ENCODE measurements at regions not wholly inside any gene's neighbourhood (a gene's known extent, or its start where the extent isn't known, plus 50 kb on each side); places are given as distances from the start of the nearest gene placed in this dataset.
A peak's percentile ranks its signal among the peaks of the same experiment; 100 is the strongest.

DNA sequence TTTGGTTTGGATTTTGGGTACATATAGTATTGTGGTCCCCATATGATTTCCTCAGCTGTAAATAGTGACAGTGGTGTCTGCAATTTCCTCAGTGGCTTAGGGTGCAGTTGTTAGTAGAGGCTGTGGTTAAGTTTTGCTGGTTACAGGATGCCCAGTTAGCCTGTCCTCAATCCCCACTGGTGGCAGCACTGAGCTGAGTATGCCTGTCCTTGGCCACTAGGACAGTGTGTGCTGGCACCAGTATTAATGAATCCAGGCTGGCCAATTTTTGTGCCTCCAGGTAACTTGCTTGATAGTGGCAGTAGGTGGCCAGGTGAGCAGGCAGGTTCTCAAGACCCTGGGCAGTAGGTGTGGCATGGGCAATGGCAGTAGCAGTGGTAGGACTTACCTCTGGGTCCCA is 973.1 kb downstream of the TMEM182 start:
- DNase-seq (ENCODE audit: low read depth), result no peak

DNA sequence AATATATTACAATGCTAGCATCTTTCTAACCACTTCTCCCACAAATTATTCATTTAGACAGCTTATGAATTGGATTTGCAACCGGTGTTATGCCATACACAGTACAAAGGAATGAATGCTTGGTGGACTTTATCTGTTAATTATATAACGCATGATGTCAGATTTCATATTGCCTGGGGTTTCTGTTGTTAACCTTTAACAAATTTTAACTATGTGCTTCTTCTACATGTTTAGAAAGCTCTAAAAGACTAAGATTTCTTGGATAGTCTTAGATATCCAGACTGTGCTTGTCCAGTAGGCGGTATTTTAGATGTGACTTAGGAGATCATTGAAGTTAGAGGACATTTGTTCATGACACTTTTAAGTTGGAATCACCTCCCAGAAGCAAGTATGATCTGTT is 976.3 kb downstream of the TMEM182 start:
- DNase-seq (ENCODE audit: low read depth), result no peak

DNA sequence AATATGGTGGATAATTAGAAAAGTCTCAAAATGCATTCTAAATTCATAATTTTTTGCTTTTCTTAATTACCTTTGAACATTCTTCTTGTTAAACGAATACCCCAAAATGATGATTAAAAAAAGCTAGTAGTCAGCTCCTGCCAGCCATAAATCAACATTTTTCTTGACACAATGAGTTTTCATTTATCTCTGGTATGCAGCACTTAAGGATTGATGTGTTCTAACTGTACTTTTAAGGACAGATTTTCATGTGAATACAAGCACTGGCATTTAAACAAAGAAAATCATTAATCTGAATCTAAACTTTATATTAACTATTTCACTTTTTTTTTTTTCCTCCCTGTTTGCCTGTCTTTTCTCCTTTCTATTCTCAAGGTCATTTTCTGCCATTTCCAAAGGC is 976.8 kb downstream of the TMEM182 start:
- DNase-seq (ENCODE audit: low read depth), result no peak

DNA sequence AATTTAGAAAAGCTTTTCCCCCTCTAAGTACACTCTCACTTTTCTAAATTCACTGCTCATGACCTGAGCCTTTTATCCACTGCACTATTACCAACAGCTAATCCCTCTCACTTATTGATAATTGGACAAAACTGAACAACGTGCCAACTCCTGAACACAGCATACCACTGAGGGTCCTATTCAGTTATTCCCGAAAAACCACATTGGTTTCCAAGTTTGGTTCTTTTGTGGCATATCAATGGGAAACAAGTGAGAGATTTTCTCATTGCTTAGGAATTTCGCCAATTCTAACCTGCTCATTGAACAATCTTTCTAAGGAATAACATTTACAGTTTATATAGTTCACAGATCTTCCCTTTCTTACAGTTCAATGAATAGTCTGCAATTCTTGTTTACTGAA is 977.4 kb downstream of the TMEM182 start:
- DNase-seq (ENCODE audit: low read depth), result no peak

DNA sequence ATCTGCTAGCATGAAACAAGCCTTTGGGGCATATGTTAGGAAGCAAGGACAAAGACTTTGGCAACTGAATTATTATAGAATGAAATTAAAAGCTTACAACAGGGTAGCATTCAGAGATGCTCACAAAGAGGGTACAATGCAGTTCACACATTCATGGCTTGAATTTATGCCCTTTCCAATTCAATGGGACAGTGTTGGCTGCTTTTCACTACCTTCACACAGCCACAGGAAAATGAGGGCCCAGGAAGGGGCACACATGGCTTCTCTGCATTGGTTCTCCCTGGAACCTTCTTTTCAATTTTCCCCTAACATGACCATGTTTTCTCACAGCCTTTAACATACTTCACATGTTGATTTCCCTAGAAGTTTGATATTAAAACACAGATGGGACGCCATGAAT is 978.1 kb downstream of the TMEM182 start:
- no peak for DNase-seq (ENCODE audit: low read depth)

DNA sequence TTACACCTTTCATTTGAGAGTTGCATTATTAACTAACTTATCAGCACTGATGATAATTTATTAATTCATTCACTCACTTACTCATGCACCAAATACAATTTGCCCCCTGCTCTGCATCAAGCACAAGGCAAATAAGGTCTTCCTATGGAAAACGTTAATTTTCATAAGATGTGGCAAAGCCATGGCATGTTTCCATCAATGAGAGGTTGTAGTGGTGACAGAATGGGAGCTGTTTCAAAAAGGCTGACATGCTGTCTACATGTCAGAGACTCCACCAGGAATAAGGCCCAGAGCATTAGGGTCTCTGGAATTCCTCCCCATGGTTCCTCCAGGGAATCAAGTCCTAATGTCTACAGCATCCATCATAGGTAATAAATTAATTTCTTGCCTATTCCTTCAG is 978.8 kb downstream of the TMEM182 start:
- DNase-seq (ENCODE audit: low read depth), result no peak

DNA sequence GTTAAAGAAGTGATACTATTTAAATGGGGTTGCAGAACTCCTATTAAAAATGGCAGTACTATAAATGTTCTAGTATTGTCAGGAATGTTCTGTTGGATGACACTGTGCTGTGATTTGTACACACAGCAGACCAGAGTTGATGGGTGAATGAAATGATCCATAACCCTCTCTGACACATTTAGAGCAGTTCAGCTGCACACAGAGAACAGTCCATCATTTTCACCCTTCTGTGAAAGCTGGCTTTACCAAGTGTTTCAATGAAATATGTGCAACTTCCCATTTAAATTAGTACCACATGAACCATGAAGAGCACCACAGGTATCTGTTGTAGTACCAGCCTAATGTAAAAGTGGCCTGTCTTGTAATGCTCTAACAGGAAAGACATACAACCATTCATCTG is 981.4 kb downstream of the TMEM182 start:
- DNase-seq (ENCODE audit: low read depth), result no peak

DNA sequence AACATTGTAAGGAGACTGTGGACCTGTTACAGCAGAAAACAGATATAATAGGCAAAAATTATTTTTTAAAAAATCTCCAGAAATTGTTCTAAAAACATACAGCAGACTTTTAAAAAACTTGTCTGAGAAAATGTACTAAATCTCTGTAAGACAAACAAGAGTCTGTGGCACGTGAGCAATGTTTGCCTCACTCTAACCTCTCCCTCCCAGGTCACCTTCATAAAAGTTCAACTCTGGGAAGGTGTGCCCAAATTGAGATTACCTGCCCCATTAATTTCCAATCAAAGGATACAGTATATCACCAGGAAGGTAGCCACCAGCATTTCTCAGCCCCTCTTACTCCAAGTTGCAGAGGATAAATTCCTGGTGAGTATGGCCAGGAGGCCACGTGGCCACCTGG is 992.7 kb downstream of the TMEM182 start:
- DNase-seq (ENCODE audit: low read depth), result no peak

DNA sequence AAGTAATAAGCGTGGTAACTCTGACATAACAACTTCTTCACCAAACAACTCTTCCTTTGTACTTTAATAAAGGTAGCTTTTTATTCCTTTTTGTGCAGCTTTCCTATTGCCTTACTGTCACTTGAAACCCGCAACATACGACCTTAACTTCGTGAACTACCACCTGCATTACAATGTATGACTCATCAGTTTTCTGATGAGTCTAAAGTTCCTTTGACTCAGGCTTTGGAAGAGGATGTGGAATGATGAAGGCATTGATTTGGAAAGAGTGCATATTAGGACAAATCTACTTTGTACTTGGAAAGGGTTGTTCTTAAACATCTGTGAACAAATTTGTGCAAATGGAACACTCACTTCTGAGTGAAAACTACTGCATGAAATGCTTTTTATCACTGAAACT is 1012.1 kb downstream of the TMEM182 start:
- no peak for DNase-seq (ENCODE audit: low read depth)

DNA sequence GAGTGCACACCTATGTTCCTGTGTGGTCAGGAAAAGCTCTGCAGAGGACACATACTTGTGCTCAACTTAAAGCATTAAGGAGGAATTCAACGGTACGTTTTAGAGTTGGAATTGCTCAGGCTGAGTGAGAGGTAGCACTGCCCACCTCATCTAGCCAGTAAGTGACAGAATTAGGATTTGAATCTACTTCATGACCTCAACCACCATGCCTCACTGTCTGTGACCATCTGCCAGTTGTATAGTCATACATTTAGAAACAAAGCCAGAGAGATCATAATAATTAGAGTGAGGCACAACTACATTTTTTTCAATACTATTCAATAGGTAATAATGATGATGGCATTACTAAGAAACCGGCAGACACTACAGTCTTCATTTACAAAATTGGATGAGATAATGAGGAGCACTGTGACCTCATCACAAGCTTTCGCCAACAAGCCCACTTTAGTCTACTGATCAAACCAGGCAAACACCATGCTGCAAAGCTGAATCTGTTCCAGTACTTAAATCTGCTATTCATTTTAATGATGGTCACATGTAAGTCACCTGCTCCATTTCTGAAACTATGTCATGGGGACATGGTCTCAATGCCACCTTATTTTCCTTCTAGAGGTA is 1018.4 kb downstream of the TMEM182 start:
- no peak for DNase-seq (ENCODE audit: low read depth)

DNA sequence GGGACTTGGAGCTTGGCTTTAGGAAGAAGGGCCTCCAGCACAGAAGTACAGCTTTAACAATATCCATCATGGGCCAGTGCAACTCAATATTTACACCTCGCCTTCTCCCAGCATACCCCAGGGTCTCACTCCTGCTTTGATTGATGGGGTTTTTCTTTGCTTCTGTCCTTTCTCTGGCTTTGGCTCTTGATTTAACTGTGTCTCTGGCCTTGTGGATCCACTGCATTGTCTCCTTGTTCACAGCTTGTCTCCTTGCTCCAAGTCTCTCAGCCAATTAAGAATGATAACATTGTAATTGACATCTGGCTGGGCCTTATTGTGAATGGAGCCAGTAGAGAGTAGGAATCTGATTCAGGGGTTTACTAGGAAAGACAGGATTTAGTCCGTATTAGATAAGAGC is 1019.5 kb downstream of the TMEM182 start:
- DNase-seq (ENCODE audit: low read depth), result no peak

DNA sequence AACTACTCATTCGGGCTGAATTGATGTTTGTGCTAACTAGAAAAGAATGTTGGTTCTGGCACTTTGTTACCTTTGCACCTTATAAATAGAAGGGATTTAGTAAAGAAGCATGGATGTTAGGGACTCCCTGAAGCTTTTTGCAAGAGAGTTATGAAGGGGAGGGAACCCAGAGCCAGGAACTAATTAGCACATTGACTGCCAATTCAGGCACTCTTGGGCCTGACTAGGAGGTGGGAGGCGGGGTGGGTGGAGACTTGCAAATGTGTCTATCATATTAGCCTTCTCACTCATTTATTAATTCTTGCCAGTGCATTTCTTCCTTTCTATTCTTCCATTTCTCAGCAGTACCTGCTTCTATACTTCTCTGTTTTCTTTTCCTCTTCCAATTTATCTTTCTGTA is 1022.4 kb downstream of the TMEM182 start:
- no peak for DNase-seq (ENCODE audit: low read depth)

DNA sequence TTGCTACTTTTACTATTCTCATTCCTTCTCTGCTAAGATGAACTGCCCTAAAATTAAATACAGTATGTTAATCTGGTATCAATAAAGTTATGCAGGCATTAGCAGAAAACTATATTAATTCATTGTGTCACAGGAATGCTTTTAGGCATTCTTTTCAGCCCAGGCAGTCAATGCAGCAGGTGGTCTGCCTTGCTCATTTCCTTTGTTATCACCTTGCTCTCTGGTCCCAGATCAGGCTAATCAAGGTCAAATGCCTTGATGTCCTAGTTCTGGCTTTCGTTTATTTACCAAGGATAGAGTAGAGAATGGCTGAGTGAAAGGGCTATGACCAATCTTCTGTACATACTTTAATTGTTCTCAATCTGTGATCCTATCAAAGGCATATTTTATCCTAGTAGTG is 1023.6 kb downstream of the TMEM182 start:
- no peak for DNase-seq (ENCODE audit: low read depth)

DNA sequence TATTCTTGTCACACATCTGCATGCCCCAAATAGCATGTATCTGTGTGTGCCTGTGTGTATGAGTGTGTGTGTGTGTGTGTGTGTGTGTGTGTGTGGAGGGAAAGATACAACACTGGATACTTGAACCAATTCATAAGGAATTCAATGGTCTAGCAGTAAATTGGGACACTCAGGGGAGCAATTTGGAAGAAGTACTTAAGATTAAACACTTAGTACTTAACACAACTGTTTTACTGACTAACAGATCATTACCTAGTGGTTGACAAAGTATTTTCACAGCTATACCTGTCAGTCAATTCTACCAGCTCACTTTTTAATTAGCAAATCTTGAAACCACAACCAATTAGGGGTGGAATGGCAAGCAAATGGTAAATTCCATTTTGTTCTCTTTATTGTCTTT is 1024.1 kb downstream of the TMEM182 start:
- no peak for DNase-seq (ENCODE audit: low read depth)

DNA sequence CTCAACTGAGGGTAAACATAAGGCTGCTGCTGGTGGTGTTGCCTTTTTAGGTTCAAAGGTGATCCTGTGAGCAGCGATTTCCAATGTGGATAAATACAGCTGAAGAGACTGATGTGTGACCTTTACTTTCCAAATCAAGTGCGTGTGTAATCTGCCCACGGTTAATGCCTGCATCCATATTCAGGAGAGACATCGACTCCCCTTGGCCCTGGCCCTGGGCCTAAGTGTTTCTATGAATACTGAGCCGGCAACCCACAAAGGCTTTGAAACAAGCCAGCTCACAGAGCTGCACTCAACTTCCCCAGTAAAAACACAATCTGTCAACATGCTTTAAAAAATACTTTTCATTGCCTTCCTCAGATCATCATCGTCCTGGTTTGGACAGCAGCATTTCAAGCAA is 1026.6 kb downstream of the TMEM182 start:
- DNase-seq (ENCODE audit: low read depth), result no peak

DNA sequence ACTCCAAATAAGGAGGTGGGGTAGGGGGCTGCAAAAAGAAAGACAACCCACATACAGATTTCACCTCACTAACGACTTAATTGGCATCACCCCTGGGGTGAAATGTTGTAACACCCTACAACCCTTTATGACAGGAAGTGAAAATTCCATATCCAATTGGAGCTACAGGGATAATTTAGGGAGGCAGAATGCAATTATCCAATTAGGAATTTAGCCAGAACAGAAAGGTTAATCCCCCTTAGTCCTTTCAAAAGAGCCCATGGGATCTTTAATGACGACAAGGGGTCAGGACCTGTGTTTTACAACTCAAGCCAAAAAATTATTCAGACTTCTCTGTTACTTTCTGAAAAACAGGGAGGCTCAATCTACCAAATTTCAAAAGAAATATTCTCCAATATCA is 1027.1 kb downstream of the TMEM182 start:
- no peak for DNase-seq (ENCODE audit: low read depth)

DNA sequence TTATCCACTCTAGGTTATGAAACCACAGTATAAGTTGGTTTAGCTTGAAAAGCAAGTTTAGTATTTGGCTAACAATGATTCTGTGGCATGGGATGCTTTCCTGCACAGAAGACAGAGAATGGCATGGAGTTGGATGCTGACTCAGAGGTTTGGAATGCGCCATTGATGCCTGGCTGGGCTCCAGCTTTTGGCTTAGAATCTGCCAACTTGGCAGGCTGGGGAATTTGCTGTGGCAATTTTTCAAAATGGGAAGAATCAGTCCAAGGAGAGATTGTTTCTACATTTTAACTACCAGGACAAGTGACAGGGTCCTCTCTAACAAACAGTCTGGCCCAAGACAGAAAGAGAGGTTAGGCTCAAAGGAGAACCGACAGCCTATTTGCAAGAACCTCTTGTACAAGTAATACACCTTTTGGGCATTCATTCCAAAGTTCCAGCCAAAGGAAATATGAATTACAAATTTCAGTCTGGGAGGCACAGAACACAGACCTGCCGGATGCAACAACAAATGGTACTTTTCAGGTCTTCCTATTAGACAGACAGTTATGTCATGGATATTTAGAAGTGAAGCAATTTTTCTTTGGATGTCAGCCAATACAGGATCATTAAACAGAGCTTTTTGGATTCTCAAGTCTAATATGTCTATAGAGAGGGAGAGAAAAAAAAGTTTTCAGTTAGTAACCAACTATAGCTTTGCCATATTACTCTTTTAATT is 1027.7 kb downstream of the TMEM182 start:
- peak; percentile 17 for DNase-seq (ENCODE audit: low read depth)

DNA sequence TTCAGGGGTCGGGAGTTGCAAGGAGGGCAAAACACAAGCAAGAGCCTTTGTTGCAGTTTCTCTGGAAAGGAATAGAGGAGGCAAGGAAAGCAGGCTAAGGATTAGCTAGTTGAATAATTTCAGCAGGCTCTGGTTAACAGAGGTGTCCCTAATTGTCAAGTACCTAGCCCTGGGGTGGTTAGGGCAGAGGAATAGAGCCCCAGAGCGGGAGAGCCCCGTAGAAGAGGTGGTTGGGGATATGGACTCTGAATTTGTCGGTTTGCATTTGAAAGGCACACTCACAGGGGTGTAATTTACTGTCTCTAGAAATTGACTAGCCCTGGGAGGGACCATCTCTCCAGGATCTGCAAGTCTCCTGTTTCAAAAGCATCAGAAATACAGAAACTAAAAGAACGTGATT is 1030.2 kb downstream of the TMEM182 start:
- no peak for DNase-seq (ENCODE audit: low read depth)

DNA sequence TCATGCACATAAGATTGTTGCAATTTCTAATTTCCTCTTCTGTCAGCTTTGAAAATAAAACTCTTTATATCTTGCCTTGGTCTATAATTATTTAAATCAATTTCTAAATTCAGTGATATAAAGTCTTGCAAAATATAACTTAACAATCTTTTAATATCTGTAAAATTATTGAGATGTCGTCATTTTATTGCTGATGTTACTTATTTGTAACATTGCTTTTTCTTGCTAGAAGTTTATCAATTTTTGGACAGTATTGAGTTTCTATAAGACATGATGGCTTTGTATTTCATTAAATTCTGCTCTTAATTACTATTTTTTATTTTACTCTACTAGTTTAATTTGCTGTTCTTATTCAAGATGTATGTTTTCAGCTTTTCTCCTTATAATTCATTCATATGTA is 1036.5 kb downstream of the TMEM182 start:
- no peak for DNase-seq (ENCODE audit: low read depth)

DNA sequence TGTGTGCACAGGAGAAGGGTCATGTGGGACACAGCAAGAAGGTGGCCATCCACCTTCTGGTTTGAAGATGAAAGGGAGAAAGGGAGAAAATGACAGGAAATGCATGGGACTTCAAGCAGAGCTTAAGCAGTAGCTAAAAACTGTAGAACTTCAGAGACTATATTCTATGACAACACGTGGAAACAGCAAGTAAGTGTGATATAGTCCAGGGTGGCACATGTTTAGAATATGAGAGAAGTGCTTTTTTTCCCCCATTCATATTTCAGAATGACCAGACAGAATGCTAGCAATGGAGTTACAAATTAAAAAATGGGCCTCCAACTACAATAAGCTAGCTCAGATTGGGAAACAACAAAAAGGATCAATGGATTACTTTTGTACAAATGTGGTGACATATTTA is 1042.2 kb downstream of the TMEM182 start:
- DNase-seq (ENCODE audit: low read depth), result no peak

DNA sequence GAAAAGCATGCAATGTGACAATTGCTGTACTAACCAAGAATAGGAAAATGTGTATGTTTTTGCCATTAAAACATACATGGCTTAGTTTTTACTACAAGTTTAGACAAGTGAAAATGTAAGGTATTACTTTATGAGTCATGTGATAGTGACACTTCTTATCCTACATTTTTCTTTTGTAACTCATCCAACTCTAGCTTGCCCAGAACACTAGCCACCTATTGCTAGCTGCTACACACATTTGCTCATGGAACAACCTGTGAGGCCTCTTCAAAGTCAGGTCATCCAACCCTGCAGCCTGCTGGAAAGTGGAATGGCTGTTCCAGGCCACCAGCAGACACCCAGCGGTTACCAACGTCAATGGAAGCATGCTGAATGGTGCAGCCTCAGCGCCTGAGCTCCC is 1043.9 kb downstream of the TMEM182 start:
- no peak for DNase-seq (ENCODE audit: low read depth)

DNA sequence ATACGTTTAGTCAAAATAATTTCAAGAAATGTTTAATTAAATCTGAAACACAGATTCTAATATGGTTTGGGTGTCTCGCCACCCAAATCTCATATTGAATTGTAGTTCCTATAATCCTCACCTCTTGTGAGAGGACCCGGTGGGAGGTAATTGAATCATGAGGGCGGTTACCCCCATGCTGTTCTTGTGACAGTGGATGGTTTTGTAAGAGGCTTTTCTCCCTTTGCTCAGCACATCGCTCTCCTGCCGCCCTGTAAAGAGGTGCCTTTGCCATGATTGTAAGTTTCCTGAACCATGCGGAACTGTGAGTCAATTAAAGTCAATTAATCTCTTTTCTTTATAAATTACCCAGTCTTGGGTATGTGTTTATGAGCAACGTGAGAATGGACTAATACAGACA is 1045.1 kb upstream of the POU3F3 start:
- DNase-seq (ENCODE audit: low read depth), result no peak

DNA sequence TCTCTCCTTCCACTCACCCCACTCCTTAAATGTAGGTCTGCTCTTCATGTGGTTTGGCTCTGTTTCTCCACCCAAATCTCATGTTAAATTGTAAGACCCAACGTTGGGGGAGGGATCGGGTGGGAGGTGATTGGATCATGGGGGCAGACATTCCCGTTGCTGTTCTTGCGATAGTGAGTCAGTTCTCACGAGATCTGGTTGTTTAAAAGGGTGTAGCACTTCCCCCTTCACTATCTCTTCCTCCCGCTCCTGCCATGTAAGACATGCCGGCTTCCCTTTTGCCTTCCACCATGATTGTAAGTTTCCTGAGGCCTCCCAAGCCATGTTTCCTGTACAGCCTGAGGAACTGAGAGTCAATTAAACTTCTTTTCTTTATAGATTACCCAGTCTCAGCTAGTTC is 1044.5 kb upstream of the POU3F3 start:
- no peak for DNase-seq (ENCODE audit: low read depth)

DNA sequence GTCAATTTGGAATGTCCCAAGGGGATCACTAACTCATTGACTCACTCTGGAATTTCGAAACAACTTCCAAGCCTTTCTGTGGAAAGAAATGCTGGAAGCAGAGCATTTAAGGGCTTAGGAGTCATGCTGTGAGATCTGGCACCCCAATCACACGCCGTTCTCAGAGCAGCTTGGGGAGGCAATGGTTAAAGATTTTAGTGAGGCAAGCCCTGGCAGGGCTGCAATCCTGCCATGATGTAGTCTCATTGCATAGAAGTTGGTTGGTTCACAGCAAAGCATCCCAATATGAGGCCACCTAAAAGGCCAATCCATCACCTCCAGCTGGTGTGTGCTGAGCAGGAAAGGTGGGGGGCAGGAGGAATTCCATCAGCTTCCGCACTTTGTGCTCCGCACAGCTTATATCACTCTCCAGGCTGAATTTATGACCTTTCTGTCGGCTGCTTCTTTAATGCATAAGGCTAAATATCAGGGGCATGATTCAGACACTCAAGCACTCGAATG is 1043.9 kb upstream of the POU3F3 start:
- DNase-seq (ENCODE audit: low read depth), result no peak

Measured in ELR (cell line).